Kidney glomerular epithelial cell (primary cell): ENCODE measurements at regions not wholly inside any gene's neighbourhood (a gene's known extent, or its start where the extent isn't known, plus 50 kb on each side); places are given as distances from the start of the nearest gene placed in this dataset.
A peak's percentile ranks its signal among the peaks of the same experiment; 100 is the strongest.

Source experiments
- DNase-seq: peaks from one replicate; lab custom pipeline; 2025; lab: John Stamatoyannopoulos, UW

DNA sequence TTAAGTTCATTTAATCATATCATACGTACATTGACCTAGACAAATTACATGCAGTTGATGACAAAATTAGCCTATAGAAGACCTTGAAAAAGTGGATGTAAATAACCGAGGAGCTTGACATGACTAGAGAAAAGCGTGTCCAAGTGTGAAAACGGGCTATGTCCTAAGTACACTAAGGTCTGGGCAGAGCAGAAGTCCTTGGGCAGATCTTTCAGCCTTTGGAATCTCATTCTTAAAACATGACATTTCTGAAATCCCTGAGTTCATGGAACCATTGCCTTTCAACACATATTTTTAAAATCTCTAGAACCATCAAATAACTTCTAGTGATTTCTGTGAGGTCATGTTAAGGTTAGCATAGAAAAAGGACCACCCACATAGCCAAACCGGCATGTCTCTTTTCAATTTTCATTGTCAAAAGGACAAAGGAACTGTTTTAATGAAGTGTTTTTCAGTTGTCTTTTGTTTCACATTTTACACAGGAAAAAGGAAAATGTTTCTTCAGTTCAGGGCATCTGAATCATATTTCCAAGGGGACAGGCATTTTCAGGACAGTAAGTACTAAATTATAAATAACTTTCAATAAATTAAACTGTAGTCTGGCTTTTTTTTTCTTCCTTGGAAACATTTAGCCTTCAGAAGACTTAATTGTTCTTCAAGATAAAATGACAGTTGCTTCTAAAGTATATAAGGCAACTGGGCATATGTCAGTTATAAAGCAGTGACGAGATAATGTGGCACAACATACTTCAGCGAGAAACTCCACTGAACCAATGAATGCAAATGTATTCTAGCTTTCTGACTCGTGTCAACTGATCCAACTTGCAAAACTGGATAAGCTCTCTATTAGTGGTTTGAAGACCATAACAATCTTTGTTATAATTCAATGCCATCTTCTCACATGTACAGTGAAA, 416.8 kb downstream of the NFIB start:
- DNase-seq, result no peak

DNA sequence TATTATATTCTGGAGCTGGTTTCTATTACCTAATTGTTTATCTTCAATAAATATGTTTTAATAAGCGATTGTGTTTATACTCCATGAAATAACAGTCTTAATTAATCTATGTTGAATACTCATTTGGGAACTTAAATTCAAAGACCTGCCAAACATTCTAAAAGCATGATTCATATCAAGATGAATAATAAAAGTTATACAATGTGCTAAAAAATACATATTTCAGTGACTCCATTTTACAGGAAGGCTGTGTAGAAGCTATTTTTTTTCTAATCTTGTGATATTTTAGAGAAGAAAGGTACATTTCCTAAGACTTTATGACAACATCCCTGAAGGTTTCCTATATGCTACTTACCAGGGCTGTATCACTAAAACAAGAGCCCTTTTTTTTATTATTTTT, 417.9 kb downstream of the NFIB start:
- no peak for DNase-seq

DNA sequence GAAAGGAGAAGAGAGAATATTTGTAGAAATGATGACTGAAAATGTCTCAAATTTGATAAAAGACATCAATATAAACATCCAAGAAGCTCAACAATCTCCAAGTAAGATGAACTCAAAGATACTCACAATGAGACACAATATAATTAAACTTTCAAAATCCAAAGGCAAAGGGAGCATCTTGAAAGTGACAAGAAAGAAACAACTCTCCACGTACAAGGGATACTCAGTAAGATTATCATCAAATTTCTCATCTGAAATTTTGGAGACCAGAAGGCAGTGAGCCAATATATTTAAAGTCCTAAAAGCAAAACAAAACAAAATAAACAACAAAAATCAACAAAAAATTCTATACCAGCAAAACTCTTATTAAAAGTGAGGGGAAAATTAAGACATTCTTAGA, 428.7 kb downstream of the NFIB start:
- DNase-seq, result no peak

GRCh38 chr9:13879981-13880380, 434.0 kb downstream of the NFIB start:
- DNase-seq, result no peak

DNA sequence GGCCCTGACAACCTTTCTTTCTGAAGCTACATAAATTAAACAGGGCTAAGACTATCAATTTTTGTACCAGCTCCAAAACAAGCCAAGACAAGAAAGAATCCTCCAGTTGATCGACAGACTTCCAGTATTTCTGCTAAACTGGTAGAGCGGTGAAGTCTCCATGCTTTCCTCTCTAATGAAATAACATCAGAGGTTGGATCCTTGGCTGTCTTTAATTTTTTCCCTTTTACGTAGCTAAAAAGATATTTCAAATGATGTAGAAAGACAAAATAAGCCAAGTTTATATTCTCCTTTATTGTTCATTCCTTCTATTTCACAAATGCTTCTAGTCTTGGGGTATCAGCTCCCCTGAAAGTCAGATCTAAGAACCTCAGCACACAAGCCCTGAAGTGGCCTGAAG, 434.9 kb downstream of the NFIB start:
- DNase-seq, result no peak

DNA sequence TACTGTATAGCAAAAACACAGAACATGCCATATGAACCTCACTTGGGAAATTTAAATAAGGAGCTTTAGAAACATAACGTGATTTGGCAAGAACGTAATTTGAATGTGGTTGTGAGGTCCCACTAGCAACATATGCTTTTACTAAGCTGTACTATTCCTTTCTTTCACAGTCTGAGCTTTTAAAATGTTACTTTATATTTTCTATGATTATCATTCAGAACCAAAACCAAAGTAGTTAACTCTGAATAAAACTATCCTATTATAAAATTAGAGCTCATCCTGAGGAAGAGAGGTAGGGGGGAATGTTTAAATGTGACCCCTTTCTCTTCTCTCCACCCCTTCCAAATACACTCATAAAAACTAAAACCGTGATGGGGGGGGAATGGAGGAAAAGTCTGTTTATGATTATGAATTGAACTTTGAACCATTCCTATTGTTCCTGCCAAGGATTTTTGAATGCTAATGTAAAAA, 435.7 kb downstream of the NFIB start:
- no peak for DNase-seq

DNA sequence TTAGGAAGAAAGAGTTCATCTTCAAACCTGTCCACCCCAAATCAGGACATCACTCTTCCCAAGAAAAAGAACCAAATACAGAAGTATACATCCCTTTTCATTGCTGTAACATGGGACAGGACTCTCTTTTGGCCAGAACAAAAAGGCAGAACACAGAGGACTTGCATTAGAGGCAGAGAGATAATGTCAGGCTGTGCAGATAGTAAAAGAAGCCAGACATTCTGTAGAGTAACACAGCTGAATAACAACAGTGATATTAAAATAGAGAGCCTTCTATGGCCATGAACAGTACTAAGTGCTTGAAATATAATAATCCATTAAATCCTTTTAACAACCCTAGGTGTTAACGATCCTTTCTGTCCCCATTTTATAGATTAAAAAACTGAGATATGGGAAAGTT, 437.2 kb downstream of the NFIB start:
- no peak for DNase-seq

DNA sequence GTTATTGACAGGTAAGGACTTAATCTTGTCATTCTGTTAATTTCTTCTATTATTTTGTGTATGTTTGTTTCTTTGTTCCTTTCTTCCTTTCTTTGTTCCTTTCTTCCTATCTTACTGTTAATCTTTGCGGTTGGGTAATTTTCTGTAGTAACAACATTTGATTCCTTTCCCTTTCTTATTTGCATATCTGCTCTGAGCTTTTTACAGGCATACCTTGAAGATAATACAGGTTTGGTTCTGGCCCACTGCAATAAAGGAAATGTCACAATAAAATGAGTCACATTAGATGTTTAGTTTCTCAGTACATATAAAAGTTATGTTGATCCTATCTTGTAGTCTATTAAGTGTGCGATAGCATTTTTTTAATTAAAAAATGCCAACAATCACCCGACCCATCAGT, 440.7 kb downstream of the NFIB start:
- no peak for DNase-seq

DNA sequence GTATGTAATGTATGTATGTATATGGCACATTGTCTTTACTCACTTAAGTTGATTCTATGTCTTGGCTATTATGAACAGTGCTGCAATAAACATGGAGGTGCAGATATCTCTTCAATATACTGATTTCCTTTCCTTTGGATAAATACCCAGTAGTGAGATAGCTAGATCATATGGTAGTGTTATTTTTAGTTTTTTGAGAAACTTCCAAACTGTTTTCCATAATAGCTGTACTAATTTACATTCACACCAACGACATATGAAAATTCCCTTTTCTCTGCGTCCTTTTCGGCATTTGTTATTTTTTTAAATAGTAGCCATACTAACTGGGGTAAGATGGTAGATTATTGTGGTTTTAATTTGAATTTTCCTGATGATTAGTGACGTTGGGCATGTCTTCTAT, 445.6 kb downstream of the NFIB start:
- DNase-seq, result no peak

DNA sequence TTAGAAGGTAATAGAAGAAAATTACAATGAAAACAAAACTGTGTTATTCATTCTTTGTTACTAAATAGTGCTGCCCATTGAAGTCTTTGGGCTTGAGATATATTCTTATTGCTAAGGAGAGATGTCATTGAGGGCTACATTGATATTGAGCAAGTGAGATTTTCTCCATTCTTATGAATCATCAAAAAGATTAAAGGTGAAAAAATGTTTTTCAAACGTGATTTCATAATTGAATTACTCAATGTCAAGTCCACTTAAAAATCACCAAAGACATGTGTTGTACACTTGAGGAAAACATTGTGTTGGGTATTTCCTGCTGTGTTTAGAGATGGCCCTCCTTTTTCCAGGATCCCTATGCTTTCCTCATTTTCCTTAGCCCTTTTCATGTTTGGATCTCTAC, 448.1 kb downstream of the NFIB start:
- DNase-seq, result no peak

GRCh38 chr9:13863112-13863511, 450.8 kb downstream of the NFIB start:
- no peak for DNase-seq

DNA sequence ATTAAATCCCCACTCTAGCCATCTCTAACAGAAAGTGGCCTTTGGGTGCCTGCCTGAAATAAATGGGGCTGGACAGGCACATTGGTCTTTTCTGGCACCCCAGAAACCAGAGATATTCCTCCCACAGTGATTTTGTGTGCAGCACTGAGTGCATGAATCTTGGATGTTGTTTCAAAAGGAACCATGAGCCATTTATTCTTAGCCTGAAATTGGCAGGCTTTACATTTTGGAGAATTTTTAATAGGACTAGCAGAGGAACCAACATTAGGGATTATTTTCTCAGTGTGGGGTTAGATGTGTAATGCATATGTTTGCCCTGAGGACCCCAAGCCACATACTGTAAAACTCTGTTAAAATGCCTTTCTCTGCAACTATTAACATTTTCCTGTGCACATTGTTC, 451.3 kb downstream of the NFIB start:
- no peak for DNase-seq

DNA sequence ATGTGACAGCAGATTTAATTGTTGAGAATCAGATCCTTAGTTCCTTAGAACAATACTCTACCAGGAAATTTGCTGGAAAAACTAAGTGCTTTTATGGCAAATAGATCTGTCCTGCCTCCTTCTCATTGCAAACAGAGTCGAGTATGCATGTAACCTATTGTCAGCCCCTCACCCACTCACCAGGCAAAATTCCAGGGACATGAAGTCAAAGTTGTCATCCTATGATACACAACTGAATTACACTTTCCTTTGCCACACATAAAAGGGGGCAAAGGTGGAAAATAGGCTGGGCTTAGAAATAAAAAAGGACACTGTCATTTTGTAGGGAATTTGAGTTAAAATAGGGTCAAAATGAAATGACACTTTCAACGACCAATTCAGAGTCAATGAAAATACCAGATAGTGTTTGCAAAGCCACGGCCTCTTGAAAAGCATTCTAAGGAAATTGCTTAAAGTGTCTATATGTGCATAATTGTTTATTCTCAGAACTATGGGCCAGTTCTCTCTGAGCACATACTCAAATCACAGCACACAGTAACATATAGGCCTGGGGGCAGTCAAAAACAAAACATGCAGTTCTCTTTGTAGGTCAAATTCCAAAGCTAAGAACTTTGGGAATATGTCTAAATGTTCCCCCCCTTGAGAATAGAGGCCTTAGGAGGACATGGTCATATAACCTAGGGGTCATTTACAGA, 452.8 kb downstream of the NFIB start:
- no peak for DNase-seq

- no peak for DNase-seq
Observed at GRCh38 chr9:13860019-13860418, 453.9 kb downstream of the NFIB start.

GRCh38 chr9:13857521-13857920, 456.4 kb downstream of the NFIB start:
- DNase-seq, result peak; percentile 5

DNA sequence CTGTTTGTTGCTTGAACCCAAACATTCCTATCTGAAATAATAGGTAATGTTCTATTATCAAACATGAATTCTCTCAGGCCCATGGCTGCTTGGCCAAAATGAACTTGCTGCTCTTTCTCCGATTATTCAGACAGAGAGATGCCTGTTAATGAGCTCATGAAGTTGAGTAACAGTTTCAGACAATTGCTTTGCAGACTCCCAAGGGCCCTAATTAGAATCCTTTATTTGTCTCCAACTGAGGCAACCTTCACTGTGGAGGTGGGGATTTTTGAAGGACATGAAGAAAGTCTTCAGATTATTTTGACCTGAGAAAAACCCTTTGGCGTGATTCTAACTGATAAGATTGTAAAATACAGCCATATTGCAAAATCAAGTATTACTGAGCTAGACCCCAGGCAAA, 466.7 kb downstream of the NFIB start:
- no peak for DNase-seq

- no peak for DNase-seq
Observed at GRCh38 chr9:13845460-13845859, 468.5 kb downstream of the NFIB start.

DNA sequence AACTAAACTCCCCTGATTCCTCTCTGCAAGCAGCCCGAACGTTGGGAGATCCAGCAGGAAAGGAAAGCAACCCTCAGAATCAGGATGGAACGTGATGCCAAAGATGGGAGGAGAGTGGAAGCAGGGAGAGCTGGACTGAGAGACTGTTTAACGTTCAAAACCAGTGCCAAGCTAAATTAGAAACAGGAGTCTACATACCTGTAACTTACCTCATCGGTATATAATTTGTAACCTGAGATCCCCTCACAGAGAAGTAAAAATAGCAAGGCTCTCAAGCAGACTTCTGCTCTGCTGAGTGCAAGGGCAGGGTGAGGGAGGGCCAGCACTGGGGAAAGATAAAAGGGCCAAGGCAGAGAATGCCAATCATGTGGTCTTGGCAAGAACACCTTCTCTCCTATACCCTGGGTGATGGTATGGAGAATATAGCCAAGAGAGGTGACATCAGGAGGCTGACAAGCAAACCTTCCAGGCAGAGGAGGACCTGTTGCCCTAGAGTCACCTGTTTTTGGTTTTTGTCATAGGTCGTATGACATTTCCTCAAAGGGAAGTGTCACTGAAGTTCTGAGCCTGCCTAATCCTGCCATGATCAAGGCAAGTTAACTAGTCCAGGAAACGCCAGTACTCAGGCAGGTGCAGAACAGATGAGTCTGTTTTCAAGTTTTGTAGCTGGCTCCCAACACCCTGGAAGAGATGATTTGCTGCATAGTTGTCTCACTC, 472.0 kb downstream of the NFIB start:
- no peak for DNase-seq

- DNase-seq, result no peak
Observed at GRCh38 chr9:13832446-13832845, 481.5 kb downstream of the NFIB start.

DNA sequence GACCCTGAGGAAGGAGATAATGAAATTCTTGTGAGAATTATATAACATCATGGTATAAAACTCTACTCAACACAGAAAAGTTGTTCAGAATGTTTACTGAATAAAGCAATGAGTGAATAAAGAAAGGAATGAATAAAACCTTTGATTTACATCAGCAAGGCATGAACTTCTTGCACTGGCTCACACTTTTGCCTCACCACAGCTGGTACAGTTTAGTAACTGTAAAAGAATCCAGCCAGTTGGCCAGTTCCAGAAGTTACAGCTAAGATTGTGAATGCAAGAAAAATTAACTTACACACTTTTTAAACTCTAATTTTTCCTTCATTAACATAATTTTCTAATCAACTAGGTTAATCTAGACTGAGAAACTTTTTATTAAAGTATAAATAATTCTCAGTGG, 490.9 kb downstream of the NFIB start:
- no peak for DNase-seq

DNA sequence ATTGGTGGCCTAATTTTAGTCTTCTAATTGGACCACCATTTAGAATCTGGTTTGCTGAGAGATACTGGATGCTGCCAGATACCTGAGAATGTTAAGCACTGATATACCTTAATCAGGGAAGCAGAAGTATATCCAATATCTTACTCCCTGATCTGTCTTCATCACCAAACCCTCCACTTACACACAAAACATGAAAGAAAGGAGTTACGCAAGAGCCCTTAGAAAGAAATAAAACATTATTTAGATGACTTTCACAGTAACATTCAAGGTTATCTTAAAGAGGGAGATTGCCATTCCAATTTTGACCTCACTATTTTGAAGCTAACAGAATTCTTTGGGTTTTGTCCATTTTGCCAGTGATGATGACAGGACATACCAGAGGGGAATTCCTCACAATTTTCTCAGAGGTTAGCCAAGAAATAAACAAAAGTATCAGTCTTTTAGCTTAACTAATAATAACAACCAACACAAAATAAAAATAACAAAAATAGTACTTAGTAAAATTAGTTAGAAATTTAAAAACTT, 496.1 kb downstream of the NFIB start:
- no peak for DNase-seq

- DNase-seq, result no peak
Observed at GRCh38 chr9:13816837-13817236, 497.1 kb downstream of the NFIB start.
